RWPE2 (cell line): ENCODE measurements at regions not wholly inside any gene's neighbourhood (a gene's known extent, or its start where the extent isn't known, plus 50 kb on each side); places are given as distances from the start of the nearest gene placed in this dataset.

Experiments used
- ATAC-seq: fragments of 200-7000 bp; cut with Tn5 transposase; 3 replicates; pipeline ENCODE4 v1.9.1; 2021; ENCODE audit warnings: low read depth
- DNase-seq: peaks from one replicate; pipeline ENCODE4 v3.0.0-alpha.2; 2020; ENCODE audit warnings: low spot score
- H3K27ac ChIP-seq: fragments of 450-650 bp; 2 replicates; pipeline ENCODE4 v1.5.1; 2017; ENCODE audit warnings: mild to moderate bottlenecking; ENCODE audit not compliant: poor library complexity, severe bottlenecking
- H3K27me3 ChIP-seq: fragments of 250-450 bp; sonication (Bioruptor Pico); 2 replicates; pipeline ENCODE4 v1.5.1; 2021; ENCODE audit warnings: mild to moderate bottlenecking, moderate library complexity; ENCODE audit not compliant: insufficient read depth, poor library complexity, severe bottlenecking
- H3K36me3 ChIP-seq: fragments of 250-450 bp; sonication (Bioruptor Pico); 2 replicates; pipeline ENCODE4 v1.5.1; 2020; ENCODE audit warnings: low read depth, mild to moderate bottlenecking, moderate library complexity
- H3K4me1 ChIP-seq: fragments of 250-450 bp; sonication (Bioruptor Pico); 2 replicates; pipeline ENCODE4 v1.5.1; 2021; ENCODE audit warnings: mild to moderate bottlenecking, moderate library complexity; ENCODE audit not compliant: insufficient read depth, poor library complexity, severe bottlenecking
- H3K4me3 ChIP-seq: fragments of 250-450 bp; sonication (Bioruptor Pico); 2 replicates; pipeline ENCODE4 v1.5.1; 2021; ENCODE audit warnings: mild to moderate bottlenecking, moderate library complexity; ENCODE audit not compliant: severe bottlenecking
- H3K9me3 ChIP-seq: fragments of 250-450 bp; sonication (Bioruptor Pico); 2 replicates; pipeline ENCODE4 v1.5.1; 2021; ENCODE audit warnings: mild to moderate bottlenecking, moderate library complexity; ENCODE audit not compliant: severe bottlenecking
- TF ChIP-seq, protein P1 (sequence below): fragments of 450-650 bp; IDR thresholded peaks from one replicate; pipeline ENCODE4 v1.5.1; 2017; ENCODE audit warnings: mild to moderate bottlenecking, moderate library complexity; ENCODE audit not compliant: poor library complexity, severe bottlenecking

DNA sequence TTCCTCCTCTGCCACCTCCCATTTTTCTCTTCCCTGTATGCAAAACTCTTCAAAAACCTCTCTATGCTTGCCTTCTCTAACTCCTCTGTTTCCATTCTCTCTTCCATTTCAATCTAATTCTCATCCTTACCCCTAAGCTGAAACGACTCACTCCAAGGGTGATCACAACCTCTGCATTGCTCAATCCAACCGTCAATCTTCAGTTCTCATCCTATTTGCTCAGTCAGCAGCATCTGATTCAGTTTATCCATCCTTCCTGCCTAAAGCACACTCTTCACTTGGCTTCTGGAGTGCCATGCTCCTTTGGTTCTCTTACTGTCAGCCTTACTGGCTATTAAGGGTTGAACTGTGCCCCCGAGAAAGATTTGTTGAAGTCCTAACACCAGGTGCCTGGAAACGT is 163.5 kb upstream of the NEBL start:
- DNase-seq: no peak
- no peaks in the 10 kb centered on the region for H3K4me1 ChIP-seq
- ATAC-seq: no peak

DNA sequence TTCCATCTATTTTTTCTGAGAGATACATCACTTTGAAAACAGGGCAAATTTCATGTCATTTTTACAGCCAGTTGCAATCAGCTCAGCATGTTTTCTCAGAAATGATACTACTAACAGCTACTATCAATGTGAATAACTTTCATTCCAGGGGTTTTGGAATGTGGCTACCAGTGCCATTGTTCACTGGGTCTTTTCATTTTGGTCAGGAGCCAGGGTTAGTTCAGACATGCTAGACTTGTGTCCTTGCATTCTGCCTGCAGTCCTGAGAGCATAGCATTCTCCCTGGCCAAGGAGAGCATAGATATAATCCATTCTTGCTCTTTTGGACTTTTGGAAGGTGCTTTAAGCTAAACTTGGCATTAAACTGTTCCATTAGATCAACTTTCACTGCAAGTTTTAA is 160.9 kb upstream of the NEBL start:
- Histone ChIP-seq H3K4me1 (no peaks in the 10 kb centered on the region), H3K9me3 (peaks cover 3% of the 10 kb centered on the region), H3K27me3 (no peaks in the 10 kb centered on the region), H3K4me3 (no peak overlapping the region), H3K27ac (no peak overlapping the region), H3K36me3 (no peaks in the 10 kb centered on the region)
- TF ChIP-seq, protein P1, sequence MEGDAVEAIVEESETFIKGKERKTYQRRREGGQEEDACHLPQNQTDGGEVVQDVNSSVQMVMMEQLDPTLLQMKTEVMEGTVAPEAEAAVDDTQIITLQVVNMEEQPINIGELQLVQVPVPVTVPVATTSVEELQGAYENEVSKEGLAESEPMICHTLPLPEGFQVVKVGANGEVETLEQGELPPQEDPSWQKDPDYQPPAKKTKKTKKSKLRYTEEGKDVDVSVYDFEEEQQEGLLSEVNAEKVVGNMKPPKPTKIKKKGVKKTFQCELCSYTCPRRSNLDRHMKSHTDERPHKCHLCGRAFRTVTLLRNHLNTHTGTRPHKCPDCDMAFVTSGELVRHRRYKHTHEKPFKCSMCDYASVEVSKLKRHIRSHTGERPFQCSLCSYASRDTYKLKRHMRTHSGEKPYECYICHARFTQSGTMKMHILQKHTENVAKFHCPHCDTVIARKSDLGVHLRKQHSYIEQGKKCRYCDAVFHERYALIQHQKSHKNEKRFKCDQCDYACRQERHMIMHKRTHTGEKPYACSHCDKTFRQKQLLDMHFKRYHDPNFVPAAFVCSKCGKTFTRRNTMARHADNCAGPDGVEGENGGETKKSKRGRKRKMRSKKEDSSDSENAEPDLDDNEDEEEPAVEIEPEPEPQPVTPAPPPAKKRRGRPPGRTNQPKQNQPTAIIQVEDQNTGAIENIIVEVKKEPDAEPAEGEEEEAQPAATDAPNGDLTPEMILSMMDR: no peak
- DNase-seq: no peak
- no peak for ATAC-seq

More for the DNA sequence above, 163.5 kb upstream of the NEBL start:
- no peaks in the 10 kb centered on the region for H3K36me3 ChIP-seq
- no peak overlapping the region for H3K4me3 ChIP-seq
- no peaks in the 10 kb centered on the region for H3K27me3 ChIP-seq
- peaks cover 3% of the 10 kb centered on the region for H3K9me3 ChIP-seq
- TF ChIP-seq, protein P1: no peak
- H3K27ac ChIP-seq: no peak overlapping the region

DNA sequence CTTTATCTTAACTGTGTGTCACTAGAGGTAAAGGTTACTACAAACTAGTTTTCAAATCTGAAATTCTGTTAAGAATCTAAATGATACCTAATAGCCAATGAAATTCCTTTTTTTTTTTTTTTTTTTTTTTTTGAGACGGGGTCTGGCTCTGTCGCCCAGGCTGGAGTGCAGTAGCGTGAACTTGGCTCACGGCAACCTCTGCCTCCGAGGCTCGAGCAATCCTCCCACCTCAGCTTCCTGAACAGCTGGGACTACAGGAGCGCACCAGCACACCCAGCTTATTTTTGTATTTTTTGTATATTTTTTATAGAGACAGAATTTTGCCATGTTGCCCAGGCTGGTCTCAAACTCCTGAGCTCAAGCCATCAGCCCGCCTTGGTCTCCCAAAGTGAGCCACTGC is 160.3 kb upstream of the NEBL start:
- no peaks in the 10 kb centered on the region for H3K36me3 ChIP-seq
- no peak overlapping the region for H3K27ac ChIP-seq
- ATAC-seq: no peak
- H3K4me1 ChIP-seq: no peaks in the 10 kb centered on the region
- H3K4me3 ChIP-seq: no peak overlapping the region
- H3K27me3 ChIP-seq: no peaks in the 10 kb centered on the region
- TF ChIP-seq, protein P1: no peak
- H3K9me3 ChIP-seq: peaks cover 3% of the 10 kb centered on the region
- no peak for DNase-seq

DNA sequence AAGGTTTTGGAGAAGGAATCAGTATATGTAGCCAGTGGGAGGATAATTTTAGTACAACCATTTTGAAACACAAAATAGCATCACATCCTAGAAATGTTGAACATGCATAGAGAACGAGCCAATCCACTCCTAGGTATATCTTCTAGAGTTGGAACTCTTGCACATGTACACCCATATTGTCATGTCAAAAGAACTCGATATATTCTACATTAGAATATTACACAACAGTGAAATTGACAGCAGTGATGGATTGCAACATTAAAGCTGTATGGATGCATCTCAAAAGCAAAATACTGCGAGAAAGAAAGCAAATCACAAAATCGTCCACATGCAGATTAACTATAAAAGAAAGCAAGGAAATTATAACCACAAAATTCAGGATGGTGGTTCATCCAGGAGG is 159.3 kb upstream of the NEBL start:
- H3K9me3 ChIP-seq: peaks cover 3% of the 10 kb centered on the region
- H3K36me3 ChIP-seq: 0 out of 2 replicates have a peak, but pooled peaks cover under 1% of the 10 kb centered on the region
- no peaks in the 10 kb centered on the region for H3K27me3 ChIP-seq
- TF ChIP-seq, protein P1: no peak
- DNase-seq (no peak), ATAC-seq (no peak)
- no peaks in the 10 kb centered on the region for H3K4me1 ChIP-seq
- no peak overlapping the region for H3K27ac ChIP-seq
- H3K4me3 ChIP-seq: no peak overlapping the region

DNA sequence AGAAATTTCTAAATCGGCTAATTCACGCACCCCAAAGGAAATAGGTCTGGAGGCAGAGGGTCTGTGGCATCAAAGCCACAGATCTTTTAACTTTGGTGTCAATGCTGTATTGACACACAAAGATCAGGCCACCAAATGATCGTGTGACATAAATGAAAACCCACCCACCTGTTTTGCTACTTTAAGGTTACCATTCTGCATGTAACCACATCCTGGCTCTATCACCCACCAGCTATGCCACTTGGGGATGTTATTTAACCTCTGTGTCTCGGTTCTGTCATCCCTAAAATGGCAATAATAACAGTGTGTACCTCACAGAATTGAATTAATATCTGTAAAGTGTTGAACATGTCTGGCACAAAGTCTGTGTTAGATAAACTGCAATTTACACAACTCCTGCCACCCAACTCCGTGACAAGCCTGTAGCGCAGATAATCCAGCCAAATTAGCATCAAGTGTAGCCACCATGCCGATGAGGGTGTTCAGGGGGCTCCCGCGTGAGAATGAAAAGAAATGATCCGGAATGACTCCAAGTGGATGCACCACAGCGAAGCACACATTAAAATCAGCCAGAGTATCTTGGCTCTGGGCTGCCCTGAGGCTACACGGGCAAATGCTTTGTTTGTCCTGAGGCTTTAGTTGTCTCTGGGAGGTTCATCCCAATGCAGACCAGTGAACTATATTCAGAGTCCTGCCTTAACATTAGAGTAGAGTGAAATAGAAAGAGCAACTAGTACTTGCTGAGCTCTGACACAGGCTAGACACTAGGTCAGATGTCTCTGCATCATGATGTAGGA is 158.4 kb upstream of the NEBL start:
- Histone ChIP-seq H3K27ac (no peak overlapping the region), H3K4me3 (no peak overlapping the region), H3K9me3 (peaks cover 5% of the 10 kb centered on the region), H3K4me1 (no peaks in the 10 kb centered on the region), H3K36me3 (0 out of 2 replicates have a peak, but pooled peaks cover 3% of the 10 kb centered on the region), H3K27me3 (no peaks in the 10 kb centered on the region)
- ATAC-seq (no peak), DNase-seq (no peak)
- TF ChIP-seq, protein P1: no peak
